Stimulated activated CD4-positive, alpha-beta T cell treated with anti-CD3 and anti-CD28 coated beads, Interleukin-1b, Interleukin-23, amount 100 ng/mL, for 48 hours (primary cell): ENCODE measurements at regions not wholly inside any gene's neighbourhood (a gene's known extent, or its start where the extent isn't known, plus 50 kb on each side); places are given as distances from the start of the nearest gene placed in this dataset.
"Not testable (repeated sequence)": the region's sequence is repeated elsewhere in the genome, so short reads cannot be mapped to it uniquely, and the experiment has no call there.

Experiments used
- DNase-seq: peaks from one replicate; pipeline ENCODE4 v3.0.0-alpha.2; 2020

DNA sequence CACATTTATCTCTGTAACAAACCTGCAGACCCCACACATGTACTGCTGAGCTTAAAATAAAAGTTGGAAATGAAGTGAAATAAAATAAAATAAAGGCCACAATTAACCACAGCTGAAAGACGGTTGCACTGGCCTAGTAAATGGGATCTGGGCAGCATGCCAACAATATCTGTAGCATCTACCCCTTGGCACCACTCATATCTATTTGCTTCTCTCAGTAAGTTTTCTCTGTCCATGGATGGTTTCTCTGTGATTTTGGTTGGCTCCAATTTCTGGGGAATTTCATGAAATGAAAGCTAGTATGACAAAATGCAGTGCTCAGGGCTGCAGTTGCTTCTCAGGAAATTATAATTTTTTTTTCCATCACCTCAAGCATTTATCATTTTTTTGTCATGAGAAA lies 172.0 kb upstream of the IL15 start:
- no peak for DNase-seq

DNA sequence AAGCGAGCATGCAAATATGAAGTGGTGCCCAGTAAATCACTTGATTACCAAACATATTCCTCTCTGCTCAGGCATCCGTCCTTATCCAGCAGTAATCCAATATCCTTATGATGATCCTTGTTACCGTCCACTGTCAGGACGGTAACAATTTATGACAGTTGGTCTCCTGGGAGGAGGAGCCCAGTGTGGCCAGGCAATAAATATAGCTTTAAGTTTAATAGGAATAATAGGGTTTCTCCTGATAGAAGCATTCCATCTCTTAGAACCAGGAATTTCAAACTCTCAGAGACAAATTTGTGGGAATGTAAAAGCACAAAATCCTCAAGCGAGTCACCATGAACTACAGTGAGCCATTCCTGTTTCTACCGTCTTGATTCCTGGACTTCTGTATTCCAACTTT lies 171.2 kb upstream of the IL15 start:
- DNase-seq, result no peak

DNA sequence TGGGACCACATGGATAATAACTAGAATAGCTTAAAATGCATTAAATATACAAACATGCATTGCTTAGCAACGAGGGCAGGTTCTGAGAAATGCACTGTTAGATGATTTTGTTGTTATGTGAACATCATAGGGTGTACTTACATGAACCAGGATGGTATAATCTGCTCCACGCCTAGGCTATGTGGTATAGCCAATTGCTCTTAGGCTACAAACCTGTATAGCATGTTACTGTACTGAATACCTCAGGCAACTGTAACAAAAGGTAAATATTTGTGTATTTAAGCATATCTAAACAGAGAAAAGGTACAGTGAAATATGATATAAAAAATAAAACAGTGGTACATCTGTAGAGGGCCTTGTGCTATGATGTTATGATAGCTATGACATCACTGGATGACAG lies 169.2 kb upstream of the IL15 start:
- DNase-seq, result no peak

DNA sequence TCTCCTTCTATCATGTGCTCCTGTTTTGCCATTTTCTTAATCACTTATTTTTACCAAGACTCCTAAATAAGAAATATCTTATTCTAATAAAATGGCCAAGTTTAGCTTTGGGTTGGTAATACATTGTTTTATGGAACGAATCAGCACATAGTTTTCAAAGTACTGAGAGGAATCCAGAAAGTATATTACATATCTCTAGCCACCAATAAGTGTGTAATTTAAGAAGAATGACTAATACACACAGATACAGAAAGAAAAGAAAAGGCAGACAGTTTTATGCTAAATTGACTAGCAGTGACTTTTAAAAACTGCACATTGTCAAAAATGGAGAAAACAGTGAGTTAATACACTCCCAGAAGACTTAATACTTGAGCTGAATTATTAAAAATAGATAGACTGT lies 167.0 kb upstream of the IL15 start:
- DNase-seq, result no peak

DNA sequence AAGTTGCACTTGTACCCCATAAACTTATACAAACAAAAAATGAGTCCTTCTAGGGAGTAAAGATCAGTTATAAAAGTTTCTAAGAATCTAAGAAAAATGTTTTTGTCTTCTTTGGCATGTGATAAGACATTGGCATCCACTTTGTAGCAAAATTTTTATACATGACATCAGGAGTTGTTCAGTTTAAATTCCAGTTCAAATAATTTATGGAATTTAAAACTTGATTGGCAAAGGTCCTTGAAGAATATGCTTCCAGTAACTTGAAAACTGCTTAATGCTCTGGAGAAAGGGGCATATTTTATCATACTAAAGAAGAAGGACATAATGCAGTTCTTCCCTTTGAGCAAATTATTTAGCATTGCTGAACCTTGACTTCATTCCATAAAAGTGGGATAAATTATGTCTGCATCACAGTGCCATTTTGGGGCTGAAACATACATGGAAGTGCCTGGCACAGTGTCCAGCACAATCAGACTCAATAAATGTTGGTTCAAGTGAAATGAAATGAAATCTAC lies 163.3 kb upstream of the IL15 start:
- DNase-seq, result no peak

DNA sequence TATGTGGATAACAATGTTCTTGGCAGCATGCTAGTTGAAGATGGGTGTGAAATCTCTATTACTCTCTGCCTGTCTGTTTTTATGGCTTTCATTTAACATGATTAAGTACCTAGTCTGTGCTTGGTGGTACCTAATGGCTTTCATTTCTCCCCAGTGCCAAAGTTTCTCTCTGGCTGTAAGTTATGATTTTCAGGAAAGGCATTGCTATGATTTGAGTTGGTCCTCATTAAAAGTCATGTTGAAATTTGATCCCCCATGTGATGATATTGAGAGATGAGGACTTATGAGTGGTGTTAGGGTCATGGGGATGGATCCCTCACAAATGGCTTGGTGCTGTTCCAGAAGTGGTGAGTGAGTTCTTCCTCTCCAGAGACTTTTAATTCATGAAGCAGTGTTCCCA lies 162.4 kb upstream of the IL15 start:
- no peak for DNase-seq

DNA sequence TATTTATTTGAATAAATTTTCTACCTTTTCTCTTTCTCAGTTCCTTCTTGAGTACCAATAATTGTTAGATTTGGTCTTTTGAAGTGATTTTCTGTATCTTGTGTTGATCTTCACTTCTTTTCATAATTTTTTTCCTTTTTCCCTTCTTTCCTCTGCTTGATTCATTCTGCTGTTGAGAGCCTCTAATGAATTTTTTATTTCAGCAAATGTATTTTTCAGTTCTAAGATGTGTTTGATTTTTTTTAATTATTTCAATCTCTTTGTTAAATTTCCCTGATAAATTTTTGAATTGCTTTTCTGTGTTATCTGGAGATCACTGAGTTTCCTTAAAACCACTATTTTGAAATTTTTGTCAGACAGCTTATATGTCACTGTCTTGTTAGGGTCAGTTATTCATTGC lies 155.4 kb upstream of the IL15 start:
- DNase-seq, result no peak

DNA sequence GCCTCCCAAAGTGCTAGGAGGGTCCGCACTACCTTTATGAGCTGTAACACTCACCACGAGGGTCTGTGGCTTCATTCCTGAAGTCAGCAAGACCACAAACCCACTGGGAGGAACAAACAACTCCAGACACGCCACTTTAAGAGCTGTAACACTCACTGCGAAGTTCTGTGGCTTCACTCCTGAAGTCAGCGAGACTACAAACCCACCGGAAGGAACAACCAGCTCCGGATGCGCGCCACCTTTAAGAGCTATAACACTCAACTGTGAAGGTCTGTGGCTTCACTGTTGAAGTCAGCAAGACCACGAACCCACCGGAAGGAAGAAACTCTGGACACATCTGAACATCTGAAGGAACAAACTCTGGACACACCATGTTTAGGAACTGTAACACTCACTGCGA lies 152.1 kb upstream of the IL15 start:
- not testable (repeated sequence) for DNase-seq

DNA sequence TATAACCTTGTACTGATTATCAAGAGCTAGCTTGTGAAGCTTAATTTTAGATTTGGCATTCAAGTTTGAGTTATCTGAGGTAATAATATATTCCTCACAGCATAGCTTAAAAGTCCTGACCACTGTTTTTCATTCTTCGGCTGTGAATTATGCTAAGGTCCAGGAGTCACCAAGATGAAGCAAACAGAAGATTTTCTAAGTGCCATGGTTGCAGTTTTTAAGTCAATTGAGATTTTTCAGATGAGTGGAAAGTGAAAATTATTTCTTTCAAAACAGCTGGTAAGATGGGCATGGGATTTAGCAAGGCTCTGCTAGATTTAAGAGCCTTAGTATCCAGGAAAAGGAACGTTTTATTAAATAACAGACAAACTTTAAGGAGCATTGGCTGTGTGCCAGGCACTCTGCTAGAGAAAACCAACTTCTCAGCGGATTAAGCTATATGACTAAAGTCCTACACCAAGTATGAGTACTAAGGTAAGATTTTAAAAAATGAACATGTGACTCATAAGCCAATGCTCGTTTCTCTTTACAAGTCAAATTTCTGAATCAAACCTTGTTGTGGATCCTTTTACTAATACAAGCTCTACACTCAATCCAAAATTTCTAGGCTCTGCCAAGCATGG lies 149.9 kb upstream of the IL15 start:
- DNase-seq, result no peak

DNA sequence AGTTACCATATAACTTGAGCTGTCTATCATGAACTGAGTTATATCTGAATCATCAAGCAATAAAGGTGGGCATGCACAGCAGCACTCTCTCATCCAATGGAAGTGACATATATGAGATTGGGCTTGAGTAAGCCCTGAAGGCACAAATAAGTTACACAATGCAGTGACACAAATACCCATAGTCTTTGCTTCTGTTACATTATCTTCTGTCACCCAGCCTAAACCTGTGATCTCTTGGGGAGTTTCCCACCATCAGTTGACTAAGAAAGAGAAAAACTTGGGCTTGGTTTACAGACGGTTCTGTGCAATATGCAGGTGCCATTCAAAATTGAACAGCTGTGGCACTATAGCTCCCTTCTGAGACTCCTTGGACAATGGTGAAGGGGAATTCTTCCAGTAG lies 138.8 kb upstream of the IL15 start:
- no peak for DNase-seq

DNA sequence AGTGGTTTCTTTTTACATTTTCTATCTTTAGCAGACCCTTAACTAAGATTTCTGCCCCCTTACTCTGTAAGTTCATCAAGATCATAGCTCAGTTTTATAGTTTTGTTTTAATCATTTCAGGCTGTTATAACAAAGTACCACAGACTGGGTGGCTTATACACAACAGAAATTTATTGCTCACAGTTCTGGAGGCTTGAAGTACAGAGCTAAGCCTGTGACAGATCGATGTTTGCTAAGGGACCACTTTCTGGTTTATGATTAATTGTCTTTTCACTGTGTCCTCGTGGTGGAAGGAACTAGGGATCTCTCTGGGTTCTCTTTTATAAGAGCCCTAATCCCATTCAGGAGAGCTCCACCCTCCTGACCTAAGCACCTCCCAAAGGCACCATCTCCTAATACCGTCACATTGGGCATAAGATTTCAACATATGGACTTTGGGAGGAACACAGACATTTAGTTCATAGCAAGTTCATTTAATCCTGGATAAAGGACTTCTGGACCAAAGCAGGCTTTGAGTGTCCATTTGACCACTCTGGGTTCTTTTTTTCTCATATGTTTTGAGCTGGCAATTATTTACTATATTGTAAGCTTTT lies 137.0 kb upstream of the IL15 start:
- no peak for DNase-seq

DNA sequence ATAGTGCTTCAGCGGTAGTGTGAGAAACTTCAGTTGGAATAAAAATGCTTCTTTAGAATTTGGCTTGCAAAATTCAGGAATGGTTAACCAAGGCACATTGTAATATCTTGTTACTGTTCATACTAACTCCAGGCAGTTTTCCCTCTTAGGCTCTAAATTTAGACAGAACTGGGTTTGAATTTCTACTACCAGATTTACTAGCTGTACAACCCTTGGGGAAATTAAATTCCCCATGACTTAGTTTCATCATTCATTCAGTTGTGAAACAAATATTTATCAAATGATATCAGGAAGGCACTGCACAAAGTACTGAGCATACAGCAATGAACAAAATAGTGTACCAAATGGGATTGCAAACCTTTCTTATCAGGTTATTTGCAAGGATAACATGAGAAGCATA lies 135.0 kb upstream of the IL15 start:
- DNase-seq, result no peak

DNA sequence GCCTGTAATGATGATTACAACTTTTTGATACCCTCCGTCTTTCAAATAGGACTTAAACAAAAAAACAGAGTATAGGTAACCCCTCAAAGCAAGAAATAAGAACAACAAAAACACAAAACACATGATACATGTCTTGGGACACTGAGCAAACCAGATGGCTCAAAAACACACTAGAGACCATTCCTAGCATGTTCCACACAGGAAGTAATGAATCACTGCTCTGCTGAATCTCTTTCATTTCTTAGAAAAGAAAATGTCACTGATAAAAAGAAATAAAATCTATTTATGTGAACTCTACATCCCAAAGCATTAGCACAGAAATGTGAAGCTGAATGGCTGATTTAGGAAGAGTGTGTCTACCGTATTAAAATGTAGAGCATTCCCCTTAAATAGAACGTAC lies 134.5 kb upstream of the IL15 start:
- DNase-seq, result no peak

DNA sequence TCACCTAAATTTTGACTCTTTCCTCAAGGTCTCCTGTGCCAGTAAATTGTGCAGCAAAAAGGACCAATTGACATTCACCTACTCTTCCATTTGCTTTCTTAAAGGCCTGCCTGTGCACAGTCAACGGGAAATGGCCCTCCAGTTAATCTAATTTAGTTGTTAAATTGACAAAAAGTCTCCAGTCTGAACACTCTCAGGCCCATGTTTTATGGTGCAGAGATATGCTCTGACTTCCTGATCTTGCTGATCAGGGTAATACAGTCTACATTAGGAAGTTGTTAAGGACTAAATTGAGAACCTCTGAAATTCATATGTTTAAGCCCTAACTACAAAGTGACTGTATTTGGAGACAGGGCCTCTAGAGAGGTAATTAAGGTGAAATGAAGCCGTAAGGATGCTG lies 133.6 kb upstream of the IL15 start:
- no peak for DNase-seq

DNA sequence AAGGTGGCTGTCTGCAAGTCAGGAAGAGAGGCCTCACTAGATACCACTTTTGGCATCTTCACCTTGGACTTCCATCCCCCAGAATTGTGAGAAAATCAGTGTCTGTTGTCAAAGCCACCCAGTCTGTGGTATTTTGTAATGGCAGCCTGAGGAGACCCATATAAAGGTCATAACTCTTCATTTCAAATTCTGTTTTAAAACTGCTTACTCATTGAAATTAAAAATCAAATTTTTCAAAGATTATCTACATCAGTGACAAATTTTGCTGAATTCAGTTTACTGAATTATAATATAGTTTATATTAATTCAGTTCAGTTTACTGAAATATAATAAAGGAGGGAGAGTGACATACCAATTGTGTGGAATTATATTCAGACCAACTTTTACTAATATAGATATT lies 133.1 kb upstream of the IL15 start:
- DNase-seq, result no peak

DNA sequence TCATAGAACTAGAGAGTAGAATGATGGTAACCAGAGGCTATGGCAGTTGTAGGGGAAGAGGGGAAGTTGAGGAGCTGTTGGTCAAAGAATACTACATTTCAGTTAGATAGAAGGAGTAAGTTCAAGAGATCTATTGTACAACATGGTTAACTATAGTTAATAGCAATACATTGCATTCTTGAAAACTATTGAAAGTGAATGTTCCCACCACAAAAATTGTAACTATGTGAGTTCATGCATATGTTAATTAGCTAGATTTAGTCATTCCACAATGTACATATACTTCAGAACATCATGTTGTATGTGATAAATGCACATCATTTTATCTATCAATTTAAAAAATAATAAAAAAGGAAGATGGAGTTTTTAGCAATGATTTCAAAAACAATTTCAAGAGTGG lies 125.3 kb upstream of the IL15 start:
- no peak for DNase-seq

DNA sequence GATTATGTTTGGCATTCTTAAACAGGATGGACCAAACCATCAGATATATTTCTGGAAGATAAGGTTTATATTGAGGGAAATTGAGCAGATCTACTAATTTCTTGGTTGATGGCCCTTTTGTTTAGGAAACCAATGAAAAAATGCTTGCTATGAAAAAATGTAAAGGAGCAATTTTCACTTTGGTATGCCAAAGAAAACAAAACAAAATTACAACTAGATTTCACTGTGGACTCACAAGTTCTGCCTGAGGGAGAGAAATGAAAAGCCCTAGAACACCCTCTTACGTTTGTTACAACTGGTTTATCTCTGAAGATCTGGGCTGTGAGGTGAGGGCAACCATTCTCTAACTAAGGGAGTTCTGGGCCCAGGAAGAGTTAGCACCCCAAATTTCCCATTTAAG lies 122.5 kb upstream of the IL15 start:
- DNase-seq, result no peak

DNA sequence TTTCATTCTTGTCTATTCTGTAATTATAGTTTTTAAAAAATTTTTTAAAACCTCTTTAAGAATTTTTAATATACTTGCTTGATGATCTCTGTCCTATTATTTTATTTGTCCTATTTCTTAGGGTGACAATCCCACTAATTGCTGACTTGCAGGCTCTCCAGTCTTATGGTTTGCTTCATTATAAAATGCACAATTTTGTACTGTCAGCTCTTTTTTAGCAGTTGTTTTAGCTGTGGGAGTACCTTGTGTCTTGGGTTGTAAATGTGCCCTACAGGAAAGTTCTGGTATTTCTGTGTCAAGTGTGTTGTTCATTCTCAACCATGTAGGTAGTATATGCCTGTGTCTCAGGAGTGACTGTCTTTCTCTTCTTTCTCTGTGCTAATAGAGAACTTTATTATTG lies 118.2 kb upstream of the IL15 start:
- DNase-seq, result no peak

DNA sequence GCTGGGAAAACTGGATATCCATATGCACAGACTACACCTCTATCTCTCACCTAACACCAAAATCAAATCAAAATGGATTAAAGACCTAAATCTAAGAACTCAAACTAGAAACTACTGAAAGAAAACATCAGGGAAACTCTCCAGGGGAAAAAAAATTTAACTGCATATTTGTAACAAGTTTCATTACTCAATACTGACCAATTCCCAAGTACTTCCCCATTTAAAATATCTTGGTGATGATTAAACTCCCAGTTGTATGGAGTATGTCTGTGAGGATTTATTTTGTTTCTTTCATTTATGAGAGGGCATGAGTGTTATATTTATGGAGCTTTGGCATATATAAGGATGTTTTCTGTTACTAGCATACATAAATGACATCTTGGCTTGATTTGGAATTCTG lies 112.3 kb upstream of the IL15 start:
- no peak for DNase-seq

DNA sequence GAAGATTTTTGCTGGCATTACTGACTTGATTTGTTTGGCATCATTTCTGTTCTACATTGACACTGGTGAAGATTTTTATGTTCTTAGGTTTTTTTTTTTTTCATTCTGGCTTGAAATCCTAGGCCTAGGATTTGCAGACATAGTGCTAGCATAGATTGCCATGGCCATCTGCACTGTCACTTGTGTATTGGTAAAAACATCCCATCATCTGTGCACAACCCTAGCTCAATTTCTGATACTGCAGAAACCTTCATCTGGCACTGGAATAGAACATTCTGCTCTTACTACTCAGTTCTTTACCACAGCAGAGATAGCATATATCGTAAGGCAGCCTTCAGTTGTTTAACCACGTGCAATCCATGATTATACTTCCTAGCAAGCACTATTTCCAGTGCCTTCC lies 111.5 kb upstream of the IL15 start:
- no peak for DNase-seq

DNA sequence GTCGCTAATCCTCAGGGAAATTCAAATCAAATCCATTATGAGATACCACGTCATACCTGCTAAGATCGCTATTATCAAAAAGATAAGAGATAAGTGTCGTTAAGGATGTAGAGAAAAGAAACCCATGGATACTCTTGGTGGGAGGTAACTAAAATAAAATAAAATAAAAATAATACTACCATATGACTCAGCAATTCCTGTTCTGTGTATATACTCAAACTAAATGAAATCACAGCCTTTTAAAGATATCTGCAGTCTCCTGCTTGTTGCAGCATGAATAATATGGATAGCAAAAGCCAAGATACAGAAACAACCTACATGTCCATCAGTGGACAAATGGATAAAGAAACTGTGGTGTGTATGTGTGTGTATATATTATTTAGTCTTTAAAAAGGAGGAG lies 105.8 kb upstream of the IL15 start:
- no peak for DNase-seq

DNA sequence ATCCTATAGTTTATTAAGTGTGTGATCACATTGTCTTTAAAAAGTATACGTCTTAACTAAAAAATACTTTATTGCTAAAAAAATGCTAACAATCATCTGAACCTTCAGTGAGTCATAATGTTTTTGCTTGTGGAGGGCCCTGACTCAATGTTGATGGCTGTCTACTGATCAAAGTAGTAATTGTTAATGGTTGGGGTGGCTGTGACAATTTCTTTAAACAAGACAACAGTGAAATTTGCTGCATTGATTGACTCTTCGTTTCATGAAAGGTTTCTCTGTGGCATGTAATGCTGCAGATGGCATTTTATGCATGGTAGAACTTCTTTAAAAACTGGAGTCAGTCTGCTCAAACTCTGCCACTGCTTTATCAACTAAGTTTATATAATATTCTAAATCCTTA lies 101.4 kb upstream of the IL15 start:
- DNase-seq, result no peak

DNA sequence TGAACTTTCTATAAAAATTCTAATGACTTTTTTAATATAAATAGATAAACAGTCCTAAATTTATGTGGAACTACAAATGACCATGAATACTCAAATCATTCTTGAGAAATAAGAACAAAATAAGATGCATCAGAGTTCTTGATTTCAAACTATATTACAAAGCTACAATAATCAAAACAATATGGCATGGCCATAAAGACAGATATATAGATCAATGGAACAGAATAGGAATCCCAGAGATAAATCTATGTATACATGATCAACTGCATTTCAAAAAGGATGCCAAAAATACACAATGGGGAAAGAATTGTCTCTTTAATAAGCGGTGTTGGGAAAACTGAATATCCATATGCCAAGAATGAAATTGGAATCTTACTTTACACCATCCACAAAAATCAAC lies 98.4 kb upstream of the IL15 start:
- DNase-seq, result no peak

DNA sequence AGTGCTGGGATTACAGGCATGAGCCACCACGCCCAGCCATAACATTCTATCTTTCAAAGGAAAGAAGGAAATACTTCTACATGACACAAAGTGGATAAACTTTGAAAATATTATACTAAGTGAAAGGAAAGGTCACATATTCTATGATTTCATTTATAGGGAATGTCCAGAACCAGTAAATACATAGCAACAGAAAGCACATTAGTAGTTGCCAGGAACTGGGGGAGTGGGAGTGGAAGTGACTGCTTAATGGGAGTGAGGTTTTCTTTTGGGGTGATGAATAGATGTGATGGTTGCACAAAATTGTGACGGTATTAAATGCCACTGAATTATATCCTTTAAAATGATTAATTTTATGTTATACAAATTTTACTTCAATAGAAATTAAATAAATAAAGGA lies 95.7 kb upstream of the IL15 start:
- DNase-seq, result no peak

DNA sequence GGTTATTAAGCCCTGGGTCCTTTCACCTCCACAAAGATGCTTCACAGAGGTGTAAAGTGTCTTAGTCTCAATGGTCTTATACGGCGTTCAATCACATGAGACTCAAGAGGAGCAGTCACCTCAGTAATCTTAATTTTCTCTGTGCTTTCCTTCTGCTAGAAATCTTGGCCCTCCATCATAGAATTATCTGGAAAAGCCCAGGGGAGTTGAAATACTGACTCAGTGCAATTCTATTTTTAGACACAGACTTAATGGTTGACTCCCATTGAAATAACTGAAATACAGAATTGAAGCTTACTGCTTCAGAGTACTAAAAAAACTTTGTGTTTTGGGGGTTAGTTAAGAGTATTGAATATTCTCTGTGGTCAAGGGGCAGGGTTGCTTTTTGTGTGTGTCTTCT lies 94.5 kb upstream of the IL15 start:
- no peak for DNase-seq
